Suprapubic skin (tissue), 4 donors: ENCODE measurements at regions not wholly inside any gene's neighbourhood (a gene's known extent, or its start where the extent isn't known, plus 50 kb on each side); places are given as distances from the start of the nearest gene placed in this dataset.
"Not testable (repeated sequence)": the region's sequence is repeated elsewhere in the genome, so short reads cannot be mapped to it uniquely, and the experiment has no call there.

Source experiments
- POLR2A ChIP-seq, 2 donors: fragments of 450-650 bp; IDR thresholded peaks; one replicate each; pipeline ENCODE4 v1.6.1; 2017; ENCODE audit warnings: antibody characterized with exemption in 2 of 2, mild to moderate bottlenecking in 2 of 2, moderate library complexity in 2 of 2
- POLR2AphosphoS5 ChIP-seq, 3 donors: sonication (generic); formaldehyde crosslinking; IDR thresholded peaks; one replicate each; pipeline ENCODE4 v1.6.1; 2017; ENCODE audit warnings: antibody characterized with exemption in 3 of 3
- TF ChIP-seq, protein P1 (sequence below), 2 donors: fragments of 200-600 bp in 1 of 2; fragments of 450-650 bp in 1 of 2; sonication (generic) in 1 of 2; IDR thresholded peaks; one replicate each; pipeline ENCODE4 v1.5.1; 2016 to 2019; ENCODE audit warnings: antibody characterized with exemption in 2 of 2, mild to moderate bottlenecking in 1 of 2, moderate library complexity in 1 of 2

DNA sequence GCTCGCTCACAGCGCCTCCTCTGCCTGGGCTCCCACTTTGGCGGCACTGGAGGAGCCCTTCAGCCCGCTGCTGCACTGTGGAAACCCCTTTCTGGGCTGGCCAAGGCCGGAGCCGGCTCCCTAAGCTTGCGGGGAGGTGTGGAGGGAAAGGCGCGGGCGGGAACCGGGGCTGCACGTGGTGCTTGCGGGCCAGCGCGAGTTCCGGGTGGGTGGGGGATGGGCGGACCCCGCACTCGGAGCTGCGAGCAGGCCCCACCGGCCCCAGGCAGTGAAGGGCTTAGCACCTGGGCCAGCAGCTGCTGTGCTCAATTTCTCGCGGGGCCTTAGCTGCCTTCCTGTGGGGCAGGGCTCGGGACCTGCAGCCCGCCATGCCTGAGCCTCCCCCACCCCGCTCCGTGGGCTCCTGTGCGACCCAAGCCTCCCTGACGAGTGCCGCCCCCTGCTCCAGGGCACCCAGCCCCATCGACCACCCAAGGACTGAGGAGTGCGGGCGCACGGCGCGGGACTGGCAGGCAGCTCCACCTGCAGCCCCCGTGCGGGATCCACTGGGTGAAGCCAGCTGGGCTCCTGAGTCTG lies 721.0 kb upstream of the NRP1 start:
- TF ChIP-seq, protein P1, sequence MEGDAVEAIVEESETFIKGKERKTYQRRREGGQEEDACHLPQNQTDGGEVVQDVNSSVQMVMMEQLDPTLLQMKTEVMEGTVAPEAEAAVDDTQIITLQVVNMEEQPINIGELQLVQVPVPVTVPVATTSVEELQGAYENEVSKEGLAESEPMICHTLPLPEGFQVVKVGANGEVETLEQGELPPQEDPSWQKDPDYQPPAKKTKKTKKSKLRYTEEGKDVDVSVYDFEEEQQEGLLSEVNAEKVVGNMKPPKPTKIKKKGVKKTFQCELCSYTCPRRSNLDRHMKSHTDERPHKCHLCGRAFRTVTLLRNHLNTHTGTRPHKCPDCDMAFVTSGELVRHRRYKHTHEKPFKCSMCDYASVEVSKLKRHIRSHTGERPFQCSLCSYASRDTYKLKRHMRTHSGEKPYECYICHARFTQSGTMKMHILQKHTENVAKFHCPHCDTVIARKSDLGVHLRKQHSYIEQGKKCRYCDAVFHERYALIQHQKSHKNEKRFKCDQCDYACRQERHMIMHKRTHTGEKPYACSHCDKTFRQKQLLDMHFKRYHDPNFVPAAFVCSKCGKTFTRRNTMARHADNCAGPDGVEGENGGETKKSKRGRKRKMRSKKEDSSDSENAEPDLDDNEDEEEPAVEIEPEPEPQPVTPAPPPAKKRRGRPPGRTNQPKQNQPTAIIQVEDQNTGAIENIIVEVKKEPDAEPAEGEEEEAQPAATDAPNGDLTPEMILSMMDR (IDR thresholded peaks at IDR 0.05): not testable (repeated sequence)
- not testable (repeated sequence) for TF ChIP-seq POLR2AphosphoS5, POLR2A (IDR thresholded peaks at IDR 0.05)
